ENCODE measurements at regions not wholly inside any gene's neighbourhood (a gene's known extent, or its start where the extent isn't known, plus 50 kb on each side); places are given as distances from the start of the nearest gene placed in this dataset.

- no peak for DNase-seq
- no peaks in the 10 kb centered on the region for H3K36me3 ChIP-seq
- intact Hi-C loops (cut with DNase I; ENCODE audit: low total_unique reads) = no loop called here
- H3K4me1 ChIP-seq = no peaks in the 10 kb centered on the region
- peaks cover 0 to 11% (median 0%) of the 10 kb centered on the region in 7 donors for H3K27me3 ChIP-seq (replicated peaks in 1 of 7)
- TF ChIP-seq POLR2AphosphoS5 (IDR thresholded peaks at IDR 0.05) (no peak), CTCF (IDR thresholded peaks at IDR 0.05 in 8 of 11, conservative IDR thresholded peaks at IDR 0.05 in 3 of 11) (no peak), POLR2A (IDR thresholded peaks at IDR 0.05) (no peak)
- H3K9me3 ChIP-seq = no peaks in the 10 kb centered on the region
- no peak overlapping the region for H3K27ac ChIP-seq
- WGBS, 5 donors = 60 to 78% (median 69%) methylated on average over 3 of the region's 3 CpGs
- H3K4me3 ChIP-seq = no peak overlapping the region
These were observed 164.5 kb downstream of the DRD1 start for GRCh38 chr5:175279506-175279905.

DNA sequence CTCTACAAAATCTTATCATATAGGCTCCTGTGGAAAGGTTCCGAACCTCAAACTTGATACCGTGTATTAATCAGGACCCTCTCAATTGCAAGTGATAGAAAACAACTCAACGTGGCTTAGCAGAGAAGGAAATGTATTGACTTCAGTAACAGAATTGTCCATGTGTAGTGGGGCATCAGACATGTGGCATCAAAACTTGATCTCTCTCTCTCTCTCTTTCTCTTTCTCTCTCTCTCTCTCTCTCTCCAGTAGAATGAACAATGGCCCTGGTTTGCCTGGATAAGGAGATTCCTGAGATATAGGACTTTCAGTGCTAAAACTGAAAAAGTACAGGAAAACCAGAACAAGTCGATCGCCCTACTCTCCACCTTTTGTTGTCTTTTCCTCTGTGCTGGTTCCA is 168.2 kb downstream of the DRD1 start:
- WGBS, 5 donors = 78 to 88% (median 80%) methylated on average over 5 of the region's 5 CpGs
- DNase-seq = no peak
- Histone ChIP-seq H3K36me3 (no peaks in the 10 kb centered on the region), H3K4me3 (no peak overlapping the region), H3K9me3 (peaks cover 0 to 5% (median 0%) of the 10 kb centered on the region in 8 donors), H3K4me1 (no peaks in the 10 kb centered on the region), H3K27ac (no peak overlapping the region), H3K27me3 (replicated peaks in 1 of 7) (peaks cover 0 to 11% (median 0%) of the 10 kb centered on the region in 7 donors)
- intact Hi-C loops (cut with DNase I; ENCODE audit: low total_unique reads) = no loop called here
- TF ChIP-seq POLR2A (IDR thresholded peaks at IDR 0.05) = no peak
- TF ChIP-seq CTCF (IDR thresholded peaks at IDR 0.05 in 8 of 11, conservative IDR thresholded peaks at IDR 0.05 in 3 of 11) = no peak
- no peak for TF ChIP-seq POLR2AphosphoS5 (IDR thresholded peaks at IDR 0.05)

DNA sequence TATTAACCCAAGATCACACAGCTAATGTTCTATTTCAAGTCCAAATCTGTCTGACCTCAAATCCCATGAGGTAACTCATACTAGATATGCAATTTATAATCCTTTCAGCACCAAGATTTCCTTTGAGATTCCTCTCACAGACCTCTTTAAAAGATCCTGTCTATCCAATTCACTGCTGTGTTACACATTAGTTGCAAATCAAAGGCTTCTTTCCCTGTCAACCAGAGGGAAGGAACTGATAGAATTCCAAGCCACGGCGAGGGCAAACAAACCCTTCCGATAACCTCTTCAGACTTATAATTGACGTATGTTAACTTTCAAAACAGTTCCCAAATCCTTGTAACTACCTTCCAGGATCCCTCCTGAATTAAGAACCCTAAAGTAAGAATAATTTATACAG is 168.9 kb downstream of the DRD1 start:
- no peak overlapping the region for H3K27ac ChIP-seq
- peaks cover 0 to 11% (median 0%) of the 10 kb centered on the region in 7 donors for H3K27me3 ChIP-seq (replicated peaks in 1 of 7)
- WGBS, 5 donors = 76 to 83% (median 78%) methylated on average over 4 of the region's 4 CpGs
- no peaks in the 10 kb centered on the region for H3K4me1 ChIP-seq
- intact Hi-C loops (cut with DNase I; ENCODE audit: low total_unique reads) = no loop called here
- no peak for TF ChIP-seq CTCF (IDR thresholded peaks at IDR 0.05 in 8 of 11, conservative IDR thresholded peaks at IDR 0.05 in 3 of 11)
- no peak for TF ChIP-seq POLR2AphosphoS5 (IDR thresholded peaks at IDR 0.05)
- no peak for TF ChIP-seq POLR2A (IDR thresholded peaks at IDR 0.05)
- no peaks in the 10 kb centered on the region for H3K36me3 ChIP-seq
- DNase-seq = no peak
- peaks cover 0 to 5% (median 0%) of the 10 kb centered on the region in 8 donors for H3K9me3 ChIP-seq
- no peak overlapping the region for H3K4me3 ChIP-seq

DNA sequence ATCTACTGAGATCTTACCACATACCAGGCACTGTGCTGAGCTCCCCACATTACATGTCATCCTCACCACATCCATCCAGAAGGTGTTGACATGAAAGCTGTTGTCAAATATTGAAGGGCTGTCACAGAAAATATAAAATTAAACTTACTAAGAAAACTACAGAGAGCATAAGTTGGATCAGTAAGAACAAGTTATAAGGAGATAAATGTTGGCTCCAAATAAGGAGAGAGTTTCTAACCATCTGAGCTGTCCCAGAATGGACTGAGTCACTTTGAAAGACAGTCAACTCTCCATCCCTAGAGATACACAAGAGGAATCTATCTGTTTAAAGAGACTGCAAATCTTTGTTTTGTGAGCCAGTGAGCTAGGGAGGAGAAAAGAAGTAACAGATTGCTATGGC is 169.8 kb downstream of the DRD1 start:
- H3K27ac ChIP-seq = no peak overlapping the region
- DNase-seq = no peak
- no peaks in the 10 kb centered on the region for H3K4me1 ChIP-seq
- H3K9me3 ChIP-seq = peaks cover 0 to 5% (median 0%) of the 10 kb centered on the region in 8 donors
- TF ChIP-seq POLR2A (IDR thresholded peaks at IDR 0.05) (no peak), POLR2AphosphoS5 (IDR thresholded peaks at IDR 0.05) (no peak), CTCF (IDR thresholded peaks at IDR 0.05 in 8 of 11, conservative IDR thresholded peaks at IDR 0.05 in 3 of 11) (no peak)
- H3K4me3 ChIP-seq = no peak overlapping the region
- peaks cover 0 to 11% (median 0%) of the 10 kb centered on the region in 7 donors for H3K27me3 ChIP-seq (replicated peaks in 1 of 7)
- intact Hi-C loops (cut with DNase I; ENCODE audit: low total_unique reads) = no loop called here
- H3K36me3 ChIP-seq = no peaks in the 10 kb centered on the region

Measured in spleen (tissue), 11 donors.